ENCODE measurements at regions not wholly inside any gene's neighbourhood (a gene's known extent, or its start where the extent isn't known, plus 50 kb on each side); places are given as distances from the start of the nearest gene placed in this dataset.

GRCh38 chr13:74747186-74747955, 613.2 kb upstream of the KLF12 start:
- H3K4me3 ChIP-seq (ENCODE audit: low read depth, low read length) = no peak overlapping the region
- DNase-seq = no peak
- no peaks in the 10 kb centered on the region for H3K27me3 ChIP-seq (ENCODE audit: insufficient read depth, low read depth, severe bottlenecking)
- H3K9me3 ChIP-seq (ENCODE audit: severe bottlenecking) = no peaks in the 10 kb centered on the region
- no peak for TF ChIP-seq CTCF (IDR thresholded peaks at IDR 0.05; ENCODE audit: low read depth, low read length)
- no peaks in the 10 kb centered on the region for H3K36me3 ChIP-seq
- H3K27ac ChIP-seq = no peak overlapping the region

- Histone ChIP-seq H3K9me3 (ENCODE audit: severe bottlenecking) (no peaks in the 10 kb centered on the region), H3K27me3 (ENCODE audit: insufficient read depth, low read depth, severe bottlenecking) (no peaks in the 10 kb centered on the region), H3K36me3 (no peaks in the 10 kb centered on the region), H3K27ac (no peak overlapping the region), H3K4me3 (ENCODE audit: low read depth, low read length) (no peak overlapping the region)
- DNase-seq = peak; percentile 30
- no peak for TF ChIP-seq CTCF (IDR thresholded peaks at IDR 0.05; ENCODE audit: low read depth, low read length)
These were observed 609.8 kb upstream of the KLF12 start for GRCh38 chr13:74743992-74744391.

- Histone ChIP-seq H3K9me3 (ENCODE audit: severe bottlenecking) (no peaks in the 10 kb centered on the region), H3K36me3 (no peaks in the 10 kb centered on the region), H3K27ac (no peak overlapping the region), H3K4me3 (ENCODE audit: low read depth, low read length) (no peak overlapping the region), H3K27me3 (ENCODE audit: insufficient read depth, low read depth, severe bottlenecking) (no peaks in the 10 kb centered on the region)
- no peak for TF ChIP-seq CTCF (IDR thresholded peaks at IDR 0.05; ENCODE audit: low read depth, low read length)
- DNase-seq = no peak
These were observed 607.5 kb upstream of the KLF12 start for GRCh38 chr13:74741732-74742131.

GRCh38 chr13:74732736-74733385, 598.7 kb upstream of the KLF12 start:
- Histone ChIP-seq H3K27ac (no peak overlapping the region), H3K9me3 (ENCODE audit: severe bottlenecking) (no peaks in the 10 kb centered on the region), H3K36me3 (no peaks in the 10 kb centered on the region), H3K27me3 (ENCODE audit: insufficient read depth, low read depth, severe bottlenecking) (no peaks in the 10 kb centered on the region), H3K4me3 (ENCODE audit: low read depth, low read length) (no peak overlapping the region)
- no peak for DNase-seq
- no peak for TF ChIP-seq CTCF (IDR thresholded peaks at IDR 0.05; ENCODE audit: low read depth, low read length)

GRCh38 chr13:74731731-74732130, 597.5 kb upstream of the KLF12 start:
- no peaks in the 10 kb centered on the region for H3K27me3 ChIP-seq (ENCODE audit: insufficient read depth, low read depth, severe bottlenecking)
- DNase-seq = no peak
- H3K4me3 ChIP-seq (ENCODE audit: low read depth, low read length) = no peak overlapping the region
- no peak for TF ChIP-seq CTCF (IDR thresholded peaks at IDR 0.05; ENCODE audit: low read depth, low read length)
- no peak overlapping the region for H3K27ac ChIP-seq
- no peaks in the 10 kb centered on the region for H3K9me3 ChIP-seq (ENCODE audit: severe bottlenecking)
- no peaks in the 10 kb centered on the region for H3K36me3 ChIP-seq

All from WERI-Rb-1 (cell line).